ENCODE measurements at regions not wholly inside any gene's neighbourhood (a gene's known extent, or its start where the extent isn't known, plus 50 kb on each side); places are given as distances from the start of the nearest gene placed in this dataset.

GRCh38 chrX:117843749-117844148 is 272.9 kb downstream of the KLHL13 start:
- Mint-ChIP-seq H3K27me3 (ENCODE audit: insufficient read depth) (peaks cover 2% of the 10 kb centered on the region), H3K36me3 (ENCODE audit: low read depth) (no peaks in the 10 kb centered on the region), H3K27ac (no peak overlapping the region), H3K9me3 (peaks cover 8% of the 10 kb centered on the region; the same call in 1 of the 2 replicates), H3K4me1 (ENCODE audit: low read depth) (no peaks in the 10 kb centered on the region), H3K4me3 (no peak overlapping the region)
- TF ChIP-seq CTCF (IDR thresholded peaks at IDR 0.05), result no peak
- DNase-seq, result no peak

GRCh38 chrX:117840645-117841044 is 276.0 kb downstream of the KLHL13 start:
- Mint-ChIP-seq H3K9me3 (peaks cover 8% of the 10 kb centered on the region; the same call in 1 of the 2 replicates), H3K4me1 (ENCODE audit: low read depth) (no peaks in the 10 kb centered on the region), H3K4me3 (no peak overlapping the region), H3K36me3 (ENCODE audit: low read depth) (no peaks in the 10 kb centered on the region), H3K27me3 (ENCODE audit: insufficient read depth) (peaks cover 2% of the 10 kb centered on the region), H3K27ac (no peak overlapping the region)
- no peak for DNase-seq
- TF ChIP-seq CTCF (IDR thresholded peaks at IDR 0.05), result no peak

- TF ChIP-seq CTCF (IDR thresholded peaks at IDR 0.05), result no peak
- H3K9me3 Mint-ChIP-seq, result peaks cover 8% of the 10 kb centered on the region; the same call in 1 of the 2 replicates
- no peaks in the 10 kb centered on the region for H3K4me1 Mint-ChIP-seq (ENCODE audit: low read depth)
- peaks cover 2% of the 10 kb centered on the region; the same call in 1 of the 2 replicates for H3K27me3 Mint-ChIP-seq (ENCODE audit: insufficient read depth)
- H3K36me3 Mint-ChIP-seq (ENCODE audit: low read depth), result no peaks in the 10 kb centered on the region
- H3K4me3 Mint-ChIP-seq, result no peak overlapping the region
- H3K27ac Mint-ChIP-seq, result no peak overlapping the region
- no peak for DNase-seq
Observed at GRCh38 chrX:117839544-117839943, 277.1 kb downstream of the KLHL13 start.

GRCh38 chrX:117838581-117839331 is 277.9 kb downstream of the KLHL13 start:
- H3K36me3 Mint-ChIP-seq (ENCODE audit: low read depth), result no peaks in the 10 kb centered on the region
- no peak for TF ChIP-seq CTCF (IDR thresholded peaks at IDR 0.05)
- H3K27me3 Mint-ChIP-seq (ENCODE audit: insufficient read depth), result peaks cover 2% of the 10 kb centered on the region; the same call in 1 of the 2 replicates
- no peak overlapping the region for H3K4me3 Mint-ChIP-seq
- no peaks in the 10 kb centered on the region for H3K4me1 Mint-ChIP-seq (ENCODE audit: low read depth)
- DNase-seq, result no peak
- no peak overlapping the region for H3K27ac Mint-ChIP-seq
- peaks cover 8% of the 10 kb centered on the region; the same call in 1 of the 2 replicates for H3K9me3 Mint-ChIP-seq

- peaks cover 5% of the 10 kb centered on the region; the same call in 1 of the 2 replicates for H3K9me3 Mint-ChIP-seq
- no peaks in the 10 kb centered on the region for H3K4me1 Mint-ChIP-seq (ENCODE audit: low read depth)
- H3K27ac Mint-ChIP-seq, result no peak overlapping the region
- H3K36me3 Mint-ChIP-seq (ENCODE audit: low read depth), result no peaks in the 10 kb centered on the region
- H3K27me3 Mint-ChIP-seq (ENCODE audit: insufficient read depth), result no peaks in the 10 kb centered on the region
- H3K4me3 Mint-ChIP-seq, result no peak overlapping the region
- no peak for DNase-seq
- no peak for TF ChIP-seq CTCF (IDR thresholded peaks at IDR 0.05)
Observed at GRCh38 chrX:117835034-117835433, 281.6 kb downstream of the KLHL13 start.
